Ovary (tissue), 7 donors: ENCODE measurements at regions not wholly inside any gene's neighbourhood (a gene's known extent, or its start where the extent isn't known, plus 50 kb on each side); places are given as distances from the start of the nearest gene placed in this dataset.

Source experiments
- DNase-seq, 5 donors: peaks; one replicate each; pipeline ENCODE4 v3.0.0-alpha.2; 2019 to 2020
- H3K27ac ChIP-seq, 2 donors: fragments of 200-600 bp; one replicate each; pipeline versions ENCODE4 v1.5.1 to v1.8.0; 2019 to 2022
- H3K27me3 ChIP-seq: fragments of 200-600 bp; one replicate; pipeline ENCODE4 v1.8.0; 2022
- H3K36me3 ChIP-seq: fragments of 200-600 bp; sonication (generic); one replicate; pipeline ENCODE4 v1.5.1; 2019
- H3K4me1 ChIP-seq: one replicate; pipeline ENCODE4 v1.8.1; 2013; ENCODE audit warnings: mild to moderate bottlenecking, moderate library complexity; ENCODE audit not compliant: insufficient read depth
- H3K4me3 ChIP-seq: fragments of 200-600 bp; sonication (generic); one replicate; pipeline ENCODE4 v1.5.1; 2017
- H3K9me3 ChIP-seq, 2 donors: fragments of 200-600 bp in 1 of 2; sonication (generic) in 1 of 2; one replicate each; pipeline versions ENCODE4 v1.5.1 to v1.8.1; 2013 to 2019; ENCODE audit warnings: mild to moderate bottlenecking in 1 of 2, moderate library complexity in 1 of 2
- CTCF ChIP-seq, 3 donors: fragments of 450-650 bp in 2 of 3; fragments of 200-600 bp in 1 of 3; IDR thresholded peaks; one replicate each; pipeline versions ENCODE4 v1.5.1 to v1.8.0; 2016 to 2022; ENCODE audit warnings: antibody characterized with exemption in 3 of 3, mild to moderate bottlenecking in 1 of 3
- EP300 ChIP-seq: sonication (generic); formaldehyde crosslinking; IDR thresholded peaks from one replicate; pipeline ENCODE4 v1.6.1; 2017; ENCODE audit warnings: antibody characterized with exemption
- POLR2A ChIP-seq: fragments of 450-650 bp; IDR thresholded peaks from one replicate; pipeline ENCODE4 v1.6.1; 2017; ENCODE audit warnings: antibody characterized with exemption, mild to moderate bottlenecking, moderate library complexity
- WGBS, 3 donors: extraction: QIAGEN DNeasy Blood & Tissue Kit in 1 of 3; methylation state at CpG; one replicate each; pipeline versions ENCODE4 v1.1.5 to v1.1.7; 2013 to 2017; 5-methylcytosine and 5-hydroxymethylcytosine counted together
- intact Hi-C, 4 donors: fragments of 100-400 bp; cut with DNase I; formaldehyde crosslinking; loops; one replicate each; pipeline versions ENCODE4 v1.11.0 to v1.15.1; 2022 to 2023
- donor health status: DM: no; HTN: no; CAD: no; lungs with moderate emphysema.
- donor health status: DM: no; HTN: no; CAD: no.
- donor health status: Bipolar disorder and iron deficiency.
- donor health status: DM: no; HTN: no; CAD: no.
- donor health status: DM: yes; HTN: yes; CAD: no.

DNA sequence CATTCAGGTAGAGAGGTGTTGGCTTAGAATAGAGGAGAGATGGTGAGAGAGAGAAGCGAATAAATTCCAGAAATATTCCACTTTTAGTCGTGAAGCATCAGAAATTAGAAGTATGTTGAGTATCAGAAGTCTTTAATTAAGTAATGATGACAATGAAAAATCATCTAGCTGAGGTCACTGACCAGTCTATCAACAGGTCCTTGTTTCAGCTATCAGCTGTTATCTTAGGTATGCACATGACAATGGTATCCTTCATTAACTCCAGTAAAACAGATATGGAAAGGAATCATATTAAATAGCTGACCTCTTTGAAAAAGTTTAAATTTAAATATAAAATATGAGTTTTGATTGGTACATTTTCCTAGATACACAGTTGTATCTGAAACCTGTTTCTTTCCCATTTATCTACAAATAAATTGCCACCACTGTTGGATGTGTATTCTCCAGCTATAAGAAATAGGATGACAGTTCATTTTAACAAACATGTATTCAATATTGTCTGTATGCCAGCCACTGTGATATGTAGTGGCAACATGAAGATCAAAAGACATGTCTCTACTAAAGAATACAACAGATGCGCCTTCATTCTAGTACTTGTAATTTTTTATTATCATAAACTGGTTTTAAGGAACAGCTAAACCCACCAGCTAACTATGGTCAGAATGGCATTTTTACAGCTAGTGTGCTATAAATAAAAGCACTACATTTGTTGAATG lies 424.2 kb upstream of the DCN start:
- H3K27me3 ChIP-seq: no peaks in the 10 kb centered on the region
- H3K4me3 ChIP-seq: no peak overlapping the region
- WGBS, 3 donors: 70 to 84% (median 71%) methylated on average over 3 of the region's 3 CpGs
- H3K27ac ChIP-seq: no peak overlapping the region
- H3K4me1 ChIP-seq: no peaks in the 10 kb centered on the region
- H3K9me3 ChIP-seq: no peaks in the 10 kb centered on the region
- H3K36me3 ChIP-seq: no peaks in the 10 kb centered on the region
- no peak for TF ChIP-seq POLR2A
- no peak for TF ChIP-seq EP300
- TF ChIP-seq CTCF (IDR thresholded peaks at IDR 0.05): no peak
- DNase-seq: no peak
- intact Hi-C loops: no loop called here

GRCh38 chr12:91604897-91605296 lies 422.3 kb upstream of the DCN start:
- Histone ChIP-seq H3K4me3 (no peak overlapping the region), H3K36me3 (no peaks in the 10 kb centered on the region), H3K27me3 (no peaks in the 10 kb centered on the region), H3K27ac (no peak overlapping the region), H3K9me3 (no peaks in the 10 kb centered on the region), H3K4me1 (no peaks in the 10 kb centered on the region)
- no peak for DNase-seq
- WGBS, 3 donors: 50 to 59% (median 52%) methylated on average over 6 of the region's 6 CpGs
- no peak for TF ChIP-seq CTCF (IDR thresholded peaks at IDR 0.05)
- no peak for TF ChIP-seq POLR2A
- TF ChIP-seq EP300: no peak
- intact Hi-C loops: no loop called here

DNA sequence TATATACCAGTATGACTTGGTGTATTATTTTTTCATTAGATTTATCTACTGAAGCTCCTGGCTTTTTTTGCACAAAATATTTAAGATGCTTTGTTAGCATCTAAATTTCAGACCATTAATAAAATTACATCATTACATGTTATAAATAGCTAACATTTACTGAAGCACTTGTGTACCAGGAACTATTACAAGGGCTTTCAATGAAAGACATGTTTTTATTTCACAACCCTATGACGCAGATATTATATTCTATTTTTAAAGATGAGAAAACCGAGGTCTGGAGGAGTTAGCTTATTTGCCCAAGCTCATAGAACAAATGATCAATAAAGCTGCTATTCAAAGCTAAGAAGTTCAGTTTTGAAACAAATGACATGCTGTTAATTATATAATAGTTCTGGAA lies 420.4 kb upstream of the DCN start:
- no peak for DNase-seq
- Histone ChIP-seq H3K36me3 (no peaks in the 10 kb centered on the region), H3K4me3 (no peak overlapping the region), H3K4me1 (no peaks in the 10 kb centered on the region), H3K9me3 (no peaks in the 10 kb centered on the region), H3K27ac (no peak overlapping the region), H3K27me3 (no peaks in the 10 kb centered on the region)
- intact Hi-C loops: no loop called here
- TF ChIP-seq EP300 (no peak), CTCF (IDR thresholded peaks at IDR 0.05) (no peak), POLR2A (no peak)
- WGBS, 3 donors: 58 to 67% (median 59%) methylated on average over 2 of the region's 2 CpGs

DNA sequence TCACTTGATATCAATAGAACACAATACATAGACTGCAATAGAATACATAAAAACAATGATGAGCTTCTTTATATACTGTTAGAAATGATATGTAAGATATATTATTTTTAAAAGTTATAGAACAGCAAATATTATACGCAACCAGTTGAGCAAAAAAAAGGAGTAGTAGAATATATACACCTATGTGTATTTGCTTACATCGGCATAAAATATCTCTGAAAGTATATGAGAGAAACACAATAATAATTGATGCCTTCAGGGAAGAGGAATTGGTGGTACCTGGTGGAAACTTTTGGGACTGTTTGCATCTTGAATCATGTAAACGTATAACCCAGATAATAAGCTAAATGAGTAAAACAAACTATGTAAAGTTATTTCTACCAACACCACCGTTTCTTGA lies 418.4 kb upstream of the DCN start:
- 82 to 91% (median 87%) methylated on average over 4 of the region's 4 CpGs for WGBS, 3 donors
- TF ChIP-seq CTCF (IDR thresholded peaks at IDR 0.05) (no peak), EP300 (no peak), POLR2A (no peak)
- Histone ChIP-seq H3K27ac (no peak overlapping the region), H3K4me1 (no peaks in the 10 kb centered on the region), H3K36me3 (no peaks in the 10 kb centered on the region), H3K9me3 (no peaks in the 10 kb centered on the region), H3K4me3 (no peak overlapping the region), H3K27me3 (no peaks in the 10 kb centered on the region)
- intact Hi-C loops: no loop called here
- no peak for DNase-seq
